ENCODE measurements at regions not wholly inside any gene's neighbourhood (a gene's known extent, or its start where the extent isn't known, plus 50 kb on each side); places are given as distances from the start of the nearest gene placed in this dataset.

DNA sequence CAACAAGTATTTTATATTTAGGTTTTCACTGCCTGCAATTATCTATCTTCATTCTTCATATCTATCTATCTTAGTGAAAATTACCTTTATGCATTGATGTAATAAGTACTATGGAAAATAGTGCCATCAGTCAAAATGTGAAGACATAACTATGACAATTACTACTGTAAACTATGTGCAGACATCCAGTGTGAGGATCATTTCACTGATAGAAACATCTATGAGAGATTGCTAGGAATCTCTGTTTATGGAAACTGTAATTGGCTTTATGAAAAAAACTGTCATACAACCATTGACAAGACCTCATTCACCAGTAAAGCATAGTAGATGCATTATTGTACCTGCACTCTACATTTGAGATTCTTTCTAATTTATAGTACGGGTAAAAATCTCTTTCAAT is 401.0 kb downstream of the PMP22 start:
- ChIA-PET POLR2A (no interaction called here), RAD21 (ENCODE audit: low non-redundant PET in 1 of 2, low total read pairs in 2 of 2, uncharacterized antibody in 2 of 2, unreplicated experiment in 2 of 2) (no interaction called here), CTCF (no interaction called here)
- BruUV-seq (replicated peaks), result no TSS peak
- Histone ChIP-seq H3K27me3 (ENCODE audit: insufficient read depth, low read length) (no peaks in the 10 kb centered on the region), H3K4me2 (ENCODE audit: low read length) (no peak overlapping the region), H4K20me1 (ENCODE audit: insufficient read depth) (no peaks in the 10 kb centered on the region), H3K27ac (ENCODE audit: low read depth, low read length) (no peak overlapping the region), H3K4me3 (replicated peaks in 1 of 2; ENCODE audit: low read depth in 1 of 2, low read length in 2 of 2) (no peak overlapping the region), H3K9ac (ENCODE audit: low read length) (no peak overlapping the region), H3K9me2 (ENCODE audit: insufficient read depth) (no peaks in the 10 kb centered on the region), H2AFZ (ENCODE audit: low read depth, low read length, poor library complexity, severe bottlenecking) (no peak overlapping the region), H3K9me3 (ENCODE audit: control insufficient read depth in 1 of 2, insufficient read depth in 1 of 2, low read depth in 1 of 2, low read length in 2 of 2) (no peaks in the 10 kb centered on the region; a peak in 1 of 4 replicates), H3K36me3 (ENCODE audit: control insufficient read depth in 1 of 2, insufficient read depth in 2 of 2, low read length in 2 of 2) (no peaks in the 10 kb centered on the region), H3K4me1 (ENCODE audit: control insufficient read depth in 1 of 2, insufficient read depth in 2 of 2, low read length in 2 of 2) (no peaks in the 10 kb centered on the region), H3K79me2 (ENCODE audit: insufficient read depth, low read length) (no peaks in the 10 kb centered on the region)
- no peak for DNase-seq (ENCODE audit: low read depth, low spot score)
- no peak for ATAC-seq
- intact Hi-C loops (cut with micrococcal nuclease), result no loop called here
- no peak for TF ChIP-seq EGR1 (IDR thresholded peaks at IDR 0.05; ENCODE audit: low read depth)
- no peak for TF ChIP-seq ZFX (IDR thresholded peaks at IDR 0.05)
- no peak for TF ChIP-seq TCF7L2 (IDR thresholded peaks at IDR 0.05; ENCODE audit: borderline replicate concordance, extremely low read depth, insufficient read depth, insufficient read length)
- no peak for TF ChIP-seq SRF (IDR thresholded peaks at IDR 0.05; ENCODE audit: low read depth)
- no peak for TF ChIP-seq POLR2A (IDR thresholded peaks at IDR 0.05; ENCODE audit: borderline replicate concordance, extremely low read depth, insufficient read depth, insufficient read length)
- no peak for TF ChIP-seq EZH2 (IDR thresholded peaks at IDR 0.05)
- no peak for TF ChIP-seq EZH2phosphoT487 (IDR thresholded peaks at IDR 0.05; ENCODE audit: borderline replicate concordance)
- TF ChIP-seq, protein P1, sequence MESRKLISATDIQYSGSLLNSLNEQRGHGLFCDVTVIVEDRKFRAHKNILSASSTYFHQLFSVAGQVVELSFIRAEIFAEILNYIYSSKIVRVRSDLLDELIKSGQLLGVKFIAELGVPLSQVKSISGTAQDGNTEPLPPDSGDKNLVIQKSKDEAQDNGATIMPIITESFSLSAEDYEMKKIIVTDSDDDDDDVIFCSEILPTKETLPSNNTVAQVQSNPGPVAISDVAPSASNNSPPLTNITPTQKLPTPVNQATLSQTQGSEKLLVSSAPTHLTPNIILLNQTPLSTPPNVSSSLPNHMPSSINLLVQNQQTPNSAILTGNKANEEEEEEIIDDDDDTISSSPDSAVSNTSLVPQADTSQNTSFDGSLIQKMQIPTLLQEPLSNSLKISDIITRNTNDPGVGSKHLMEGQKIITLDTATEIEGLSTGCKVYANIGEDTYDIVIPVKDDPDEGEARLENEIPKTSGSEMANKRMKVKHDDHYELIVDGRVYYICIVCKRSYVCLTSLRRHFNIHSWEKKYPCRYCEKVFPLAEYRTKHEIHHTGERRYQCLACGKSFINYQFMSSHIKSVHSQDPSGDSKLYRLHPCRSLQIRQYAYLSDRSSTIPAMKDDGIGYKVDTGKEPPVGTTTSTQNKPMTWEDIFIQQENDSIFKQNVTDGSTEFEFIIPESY (IDR thresholded peaks at IDR 0.05; ENCODE audit: extremely low read depth, insufficient replicate concordance, low read length), result no peak
- TF ChIP-seq, protein P2, sequence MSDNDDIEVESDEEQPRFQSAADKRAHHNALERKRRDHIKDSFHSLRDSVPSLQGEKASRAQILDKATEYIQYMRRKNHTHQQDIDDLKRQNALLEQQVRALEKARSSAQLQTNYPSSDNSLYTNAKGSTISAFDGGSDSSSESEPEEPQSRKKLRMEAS (IDR thresholded peaks at IDR 0.05), result no peak
- no peak for TF ChIP-seq CEBPB (IDR thresholded peaks at IDR 0.05; ENCODE audit: low read depth)
- TF ChIP-seq ELF1 (IDR thresholded peaks at IDR 0.05; ENCODE audit: borderline replicate concordance, low read depth), result no peak
- TF ChIP-seq CBX3 (IDR thresholded peaks at IDR 0.05; ENCODE audit: low read depth), result no peak
- TF ChIP-seq JUND (IDR thresholded peaks at IDR 0.05), result no peak
- TF ChIP-seq SIN3A (IDR thresholded peaks at IDR 0.05; ENCODE audit: low read depth), result no peak
